ENCODE measurements at regions not wholly inside any gene's neighbourhood (a gene's known extent, or its start where the extent isn't known, plus 50 kb on each side); places are given as distances from the start of the nearest gene placed in this dataset.
A peak's percentile ranks its signal among the peaks of the same experiment; 100 is the strongest.

DNA sequence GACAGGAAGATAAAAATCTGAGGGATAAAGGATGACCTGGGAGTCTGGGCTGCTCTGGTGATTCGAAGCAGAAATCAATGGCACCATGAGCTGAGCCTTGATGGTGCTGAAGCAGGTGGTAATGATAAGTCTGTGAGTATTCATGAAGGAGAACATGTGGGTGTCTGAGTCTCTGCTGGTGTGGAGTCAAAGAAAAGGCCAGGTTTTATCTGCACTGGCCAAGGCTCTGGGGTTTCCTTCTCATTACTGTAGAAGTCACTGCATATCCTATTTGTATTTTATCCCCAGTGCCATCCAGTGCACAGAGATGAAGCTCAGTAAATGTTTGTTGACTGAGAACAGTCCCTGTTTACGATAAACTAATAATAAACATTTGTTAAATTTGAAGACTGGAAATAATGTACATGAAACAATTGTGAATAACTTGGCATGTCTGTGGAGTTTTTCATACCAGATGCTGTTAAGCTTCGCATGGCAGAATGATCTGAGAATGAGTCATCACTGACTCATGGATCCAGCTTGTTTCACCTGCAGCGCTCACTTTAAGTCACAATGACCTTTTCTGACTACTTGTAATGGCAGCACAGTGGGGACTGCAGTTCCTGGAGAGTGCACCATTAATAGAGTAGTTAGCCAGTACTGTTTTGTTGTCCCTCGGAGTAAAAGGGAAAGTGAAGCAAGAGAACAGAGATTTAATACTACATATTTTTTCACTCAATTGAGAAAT, 538.5 kb downstream of the HTR7 start:
- ATAC-seq = peak; percentile 31
- Histone ChIP-seq H3K9me3 (no peaks in the 10 kb centered on the region), H3K4me1 (no peaks in the 10 kb centered on the region), H3K27ac (no peak overlapping the region), H3K4me3 (no peak overlapping the region), H3K36me3 (no peaks in the 10 kb centered on the region), H3K27me3 (no peaks in the 10 kb centered on the region)
- TF ChIP-seq, protein P1, sequence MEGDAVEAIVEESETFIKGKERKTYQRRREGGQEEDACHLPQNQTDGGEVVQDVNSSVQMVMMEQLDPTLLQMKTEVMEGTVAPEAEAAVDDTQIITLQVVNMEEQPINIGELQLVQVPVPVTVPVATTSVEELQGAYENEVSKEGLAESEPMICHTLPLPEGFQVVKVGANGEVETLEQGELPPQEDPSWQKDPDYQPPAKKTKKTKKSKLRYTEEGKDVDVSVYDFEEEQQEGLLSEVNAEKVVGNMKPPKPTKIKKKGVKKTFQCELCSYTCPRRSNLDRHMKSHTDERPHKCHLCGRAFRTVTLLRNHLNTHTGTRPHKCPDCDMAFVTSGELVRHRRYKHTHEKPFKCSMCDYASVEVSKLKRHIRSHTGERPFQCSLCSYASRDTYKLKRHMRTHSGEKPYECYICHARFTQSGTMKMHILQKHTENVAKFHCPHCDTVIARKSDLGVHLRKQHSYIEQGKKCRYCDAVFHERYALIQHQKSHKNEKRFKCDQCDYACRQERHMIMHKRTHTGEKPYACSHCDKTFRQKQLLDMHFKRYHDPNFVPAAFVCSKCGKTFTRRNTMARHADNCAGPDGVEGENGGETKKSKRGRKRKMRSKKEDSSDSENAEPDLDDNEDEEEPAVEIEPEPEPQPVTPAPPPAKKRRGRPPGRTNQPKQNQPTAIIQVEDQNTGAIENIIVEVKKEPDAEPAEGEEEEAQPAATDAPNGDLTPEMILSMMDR (IDR thresholded peaks at IDR 0.05) = no peak
- intact Hi-C loops (cut with DNase I) = no loop called here
- no peak for DNase-seq

DNA sequence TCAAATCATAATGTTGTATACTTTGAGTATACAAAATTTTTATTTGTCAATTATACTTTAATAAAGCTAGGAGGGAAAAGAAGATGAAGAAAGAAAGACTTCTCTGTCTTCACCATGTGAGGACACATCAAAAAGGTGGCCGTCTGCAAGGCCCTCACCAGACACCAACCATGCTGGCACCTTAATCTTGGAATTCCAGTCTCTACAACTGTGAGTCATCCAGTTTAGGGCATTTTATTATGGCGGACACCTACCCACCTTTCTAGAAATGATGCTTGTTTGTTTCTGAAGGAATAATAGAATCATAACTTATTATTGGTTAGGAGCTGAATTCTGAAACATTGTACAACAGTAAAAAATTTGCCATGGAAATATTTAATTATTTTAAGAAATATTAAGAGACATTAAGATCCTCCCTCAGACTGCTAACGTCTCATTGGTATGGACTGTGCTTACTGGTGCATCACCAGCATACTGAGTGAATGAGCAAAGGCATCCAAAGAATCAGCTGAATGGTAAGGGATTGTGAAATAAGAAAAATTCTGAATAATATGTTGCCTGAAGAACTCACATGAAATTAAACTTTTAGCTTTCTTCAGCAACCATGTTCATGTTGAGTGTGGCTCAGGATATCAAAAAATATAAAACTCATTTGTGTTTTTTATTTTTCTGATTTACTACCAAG, 536.6 kb downstream of the HTR7 start:
- no peaks in the 10 kb centered on the region for H3K36me3 ChIP-seq
- TF ChIP-seq, protein P1 (IDR thresholded peaks at IDR 0.05) = no peak
- intact Hi-C loops (cut with DNase I) = no loop called here
- ATAC-seq = no peak
- no peaks in the 10 kb centered on the region for H3K27me3 ChIP-seq
- no peaks in the 10 kb centered on the region for H3K9me3 ChIP-seq
- H3K27ac ChIP-seq = no peak overlapping the region
- DNase-seq = no peak
- H3K4me3 ChIP-seq = no peak overlapping the region
- H3K4me1 ChIP-seq = no peaks in the 10 kb centered on the region

DNA sequence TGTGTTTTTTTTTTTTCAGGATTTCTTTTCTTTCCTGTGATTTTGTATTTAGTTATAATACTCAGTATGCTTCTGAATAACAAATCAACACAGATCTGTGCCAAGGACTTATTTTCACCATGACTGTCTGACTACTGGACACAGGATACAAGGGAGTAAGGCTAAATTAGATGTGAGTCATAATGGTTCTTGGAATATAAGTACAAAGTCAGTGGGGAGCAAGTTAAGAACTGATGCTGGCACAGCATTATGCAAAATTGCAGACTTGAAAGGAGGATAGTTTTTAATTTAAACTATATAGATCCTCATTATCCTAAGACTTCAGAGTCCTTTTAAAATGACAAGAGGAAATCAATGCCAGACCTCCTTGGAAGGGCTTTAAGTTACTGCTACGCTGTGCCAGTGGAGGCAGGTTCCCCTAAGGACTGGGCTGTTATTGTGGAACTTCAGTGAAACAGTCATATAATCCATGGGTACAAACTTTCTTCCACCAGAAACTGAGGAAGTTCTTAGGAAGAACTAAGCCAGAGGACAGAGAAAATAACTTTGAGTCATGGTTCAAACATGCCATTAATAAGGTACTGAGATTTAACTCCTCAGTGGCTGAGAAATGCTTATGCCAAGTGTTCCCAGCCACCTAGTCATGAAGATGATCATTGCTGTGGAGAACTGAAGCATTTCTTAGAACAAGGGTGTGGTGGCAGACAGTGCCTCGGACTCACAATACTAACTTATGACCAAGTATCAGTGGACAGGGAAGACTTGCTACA, 531.2 kb downstream of the HTR7 start:
- TF ChIP-seq, protein P1 (IDR thresholded peaks at IDR 0.05) = no peak
- no peaks in the 10 kb centered on the region for H3K4me1 ChIP-seq
- no peaks in the 10 kb centered on the region for H3K36me3 ChIP-seq
- no peaks in the 10 kb centered on the region for H3K27me3 ChIP-seq
- ATAC-seq = no peak
- H3K9me3 ChIP-seq = no peaks in the 10 kb centered on the region
- H3K4me3 ChIP-seq = no peak overlapping the region
- intact Hi-C loops (cut with DNase I) = no loop called here
- H3K27ac ChIP-seq = no peak overlapping the region
- no peak for DNase-seq

DNA sequence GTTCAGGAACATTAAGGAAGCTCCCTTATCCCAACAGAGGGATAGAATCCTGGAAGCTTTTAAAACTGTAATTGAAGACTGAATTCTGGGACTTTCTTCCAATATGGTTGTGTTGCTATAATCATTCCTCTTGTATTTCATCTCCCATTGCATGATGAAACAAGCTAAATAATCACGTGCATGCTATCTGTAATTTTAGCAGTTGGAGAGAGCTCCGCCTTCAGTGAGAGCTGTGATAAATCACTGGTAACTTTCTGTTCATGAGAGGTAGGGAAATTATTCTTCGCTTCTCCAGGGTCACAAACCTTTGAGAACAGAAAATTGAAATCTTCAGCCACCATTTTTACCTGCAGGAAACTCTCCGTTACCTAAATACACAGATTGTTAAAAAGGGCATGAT, 530.2 kb downstream of the HTR7 start:
- Histone ChIP-seq H3K36me3 (no peaks in the 10 kb centered on the region), H3K4me3 (no peak overlapping the region), H3K9me3 (no peaks in the 10 kb centered on the region), H3K27ac (no peak overlapping the region), H3K27me3 (no peaks in the 10 kb centered on the region), H3K4me1 (no peaks in the 10 kb centered on the region)
- TF ChIP-seq, protein P1 (IDR thresholded peaks at IDR 0.05) = no peak
- intact Hi-C loops (cut with DNase I) = no loop called here
- ATAC-seq (no peak), DNase-seq (no peak)

DNA sequence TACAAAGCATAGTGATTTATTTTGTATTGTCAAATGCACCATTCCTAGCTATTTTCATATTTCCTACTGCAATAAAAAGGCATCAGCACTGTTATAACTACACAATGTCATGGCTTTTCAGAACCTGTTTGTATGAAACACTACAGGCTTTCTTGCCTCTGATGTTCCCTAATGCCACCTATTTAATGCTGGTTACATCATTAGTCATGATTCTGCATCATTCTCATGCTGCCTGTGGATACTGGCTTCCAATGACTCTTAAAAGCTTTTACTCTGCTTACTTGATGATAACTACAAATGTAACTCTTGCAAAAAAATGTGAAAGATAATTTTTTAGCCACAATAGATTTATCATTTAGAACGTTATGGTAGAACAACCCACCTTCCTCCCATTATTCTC, 529.4 kb downstream of the HTR7 start:
- no peaks in the 10 kb centered on the region for H3K36me3 ChIP-seq
- intact Hi-C loops (cut with DNase I) = no loop called here
- DNase-seq (no peak), ATAC-seq (no peak)
- H3K27ac ChIP-seq = no peak overlapping the region
- H3K4me3 ChIP-seq = no peak overlapping the region
- TF ChIP-seq, protein P1 (IDR thresholded peaks at IDR 0.05) = no peak
- no peaks in the 10 kb centered on the region for H3K27me3 ChIP-seq
- H3K4me1 ChIP-seq = no peaks in the 10 kb centered on the region
- no peaks in the 10 kb centered on the region for H3K9me3 ChIP-seq
